HG03060 (cell line): ENCODE measurements at regions not wholly inside any gene's neighbourhood (a gene's known extent, or its start where the extent isn't known, plus 50 kb on each side); places are given as distances from the start of the nearest gene placed in this dataset.

Experiments
- ATAC-seq: cut with Tn5 transposase; IDR thresholded peaks from one replicate; pipeline ENCODE4 v1.9.1; 2021; ENCODE audit warnings: low read depth, moderate number of reproducible peaks; ENCODE audit not compliant: unreplicated experiment

- no peak for ATAC-seq
These were observed 87.0 kb upstream of the GLIS3 start for GRCh38 chr9:4386819-4387218.

GRCh38 chr9:4384750-4385149 is 84.9 kb upstream of the GLIS3 start:
- ATAC-seq = no peak

GRCh38 chr9:4382722-4383317 is 83.0 kb upstream of the GLIS3 start:
- ATAC-seq = peak; percentile 67

GRCh38 chr9:4381744-4382143 is 81.9 kb upstream of the GLIS3 start:
- ATAC-seq = no peak

GRCh38 chr9:4380406-4380805 is 80.5 kb upstream of the GLIS3 start:
- no peak for ATAC-seq

- no peak for ATAC-seq
These were observed 75.7 kb upstream of the GLIS3 start for GRCh38 chr9:4375424-4376200.

GRCh38 chr9:4371108-4371507 is 71.2 kb upstream of the GLIS3 start:
- ATAC-seq = no peak

GRCh38 chr9:4370501-4370900 is 70.6 kb upstream of the GLIS3 start:
- no peak for ATAC-seq

GRCh38 chr9:4366591-4367330 is 66.9 kb upstream of the GLIS3 start:
- ATAC-seq = no peak

GRCh38 chr9:4365055-4365454 is 65.2 kb upstream of the GLIS3 start:
- no peak for ATAC-seq

GRCh38 chr9:4362281-4362680 is 62.4 kb upstream of the GLIS3 start:
- ATAC-seq = no peak

- no peak for ATAC-seq
These were observed 59.1 kb upstream of the GLIS3 start for GRCh38 chr9:4359016-4359415.

GRCh38 chr9:4357929-4358328 is 58.1 kb upstream of the GLIS3 start:
- ATAC-seq = no peak

- ATAC-seq = no peak
These were observed 56.4 kb upstream of the GLIS3 start for GRCh38 chr9:4356306-4356705.

- ATAC-seq = no peak
These were observed 53.4 kb upstream of the GLIS3 start for GRCh38 chr9:4353236-4353635.

- ATAC-seq = no peak
These were observed 50.0 kb upstream of the GLIS3 start for GRCh38 chr9:4349816-4350418.
